CD4-positive, alpha-beta T cell (primary cell): ENCODE measurements at regions not wholly inside any gene's neighbourhood (a gene's known extent, or its start where the extent isn't known, plus 50 kb on each side); places are given as distances from the start of the nearest gene placed in this dataset.

ENCODE experiments used
- ATAC-seq: fragments of 200-7000 bp; cut with Tn5 transposase; one replicate; pipeline ENCODE4 v1.10.0; 2022; ENCODE audit warnings: mild to moderate bottlenecking; ENCODE audit not compliant: poor library complexity
- CTCF ChIA-PET: fragments of 350-600 bp; sonication (Branson Sonifier 250); formaldehyde crosslinking; loops from one replicate; lab custom pipeline; 2021; ENCODE audit warnings: antibody characterized with exemption, inconsistent platforms; lab: Charles Lee
- POLR2A ChIA-PET: fragments of 350-600 bp; sonication (Branson Sonifier 250); formaldehyde crosslinking; loops from one replicate; lab custom pipeline; 2021; ENCODE audit warnings: antibody characterized with exemption, inconsistent platforms; lab: Charles Lee
- DNase-seq, 14 experiments: peaks; one replicate each; pipeline ENCODE4 v3.0.0-alpha.2; 2013 to 2020; ENCODE audit warnings: mixed read lengths in 2 of 14
- H3K27ac ChIP-seq, 2 donors: one replicate each; pipeline versions ENCODE4 v1.5.1 to v1.7.0; 2013; ENCODE audit warnings: low read length in 2 of 2, low read depth in 1 of 2, mild to moderate bottlenecking in 1 of 2
- H3K27me3 ChIP-seq, 2 experiments: 1 replicate in 1 of 2; 2 replicates in 1 of 2; pipeline versions ENCODE4 v1.6.1 to v1.7.0; 2013; ENCODE audit warnings: low read length in 2 of 2, control low read depth in 1 of 2, mild to moderate bottlenecking in 1 of 2, moderate library complexity in 1 of 2; ENCODE audit not compliant: insufficient read depth in 2 of 2, control insufficient read depth in 1 of 2
- H3K36me3 ChIP-seq: one replicate; pipeline ENCODE4 v1.6.1; 2013; ENCODE audit warnings: low read length, control low read depth; ENCODE audit not compliant: insufficient read depth
- H3K4me1 ChIP-seq: one replicate; pipeline ENCODE4 v1.6.1; 2013; ENCODE audit warnings: low read length, control low read depth; ENCODE audit not compliant: insufficient read depth
- H3K4me3 ChIP-seq: one replicate; pipeline ENCODE4 v1.5.1; 2013; ENCODE audit warnings: mild to moderate bottlenecking, low read length, moderate library complexity
- H3K9me3 ChIP-seq, 2 experiments: 1 replicate in 1 of 2; 2 replicates in 1 of 2; pipeline versions ENCODE4 v1.6.1 to v1.7.0; 2013; ENCODE audit warnings: low read length in 2 of 2, mild to moderate bottlenecking in 2 of 2, control low read depth in 1 of 2, moderate library complexity in 1 of 2; ENCODE audit not compliant: control insufficient read depth in 1 of 2, insufficient read depth in 1 of 2
- H3K27ac Mint-ChIP-seq: one replicate; pipeline ENCODE4 v1.8.0; 2020; ENCODE audit warnings: mixed read lengths
- H3K27me3 Mint-ChIP-seq: one replicate; pipeline ENCODE4 v1.8.0; 2021; ENCODE audit warnings: mixed read lengths
- H3K36me3 Mint-ChIP-seq: one replicate; pipeline ENCODE4 v1.8.0; 2021; ENCODE audit warnings: low read depth, mixed read lengths
- H3K4me1 Mint-ChIP-seq: one replicate; pipeline ENCODE4 v1.8.0; 2021; ENCODE audit warnings: low read depth, mixed read lengths
- H3K4me3 Mint-ChIP-seq: one replicate; pipeline ENCODE4 v1.8.0; 2020; ENCODE audit warnings: mild to moderate bottlenecking, mixed read lengths
- H3K9me3 Mint-ChIP-seq: one replicate; pipeline ENCODE4 v1.8.0; 2020; ENCODE audit warnings: mixed read lengths
- intact Hi-C, 2 experiments: fragments of 100-400 bp; cut with DNase I in 1 of 2; cut with micrococcal nuclease in 1 of 2; formaldehyde crosslinking; loops; one replicate each; pipeline versions ENCODE4 v1.15.1 to v1.9.0; 2023 to 2025; cut with DNase I, micrococcal nuclease
- TF ChIP-seq, protein P1 (sequence below): fragments of 200-600 bp; IDR thresholded peaks from one replicate; pipeline ENCODE4 v1.8.0; 2022; ENCODE audit warnings: antibody characterized with exemption, mild to moderate bottlenecking

GRCh38 chr18:26778054-26778393 lies 87.5 kb downstream of the AQP4 start:
- no peaks in the 10 kb centered on the region for H3K36me3 ChIP-seq
- H3K27ac ChIP-seq, result no peak overlapping the region
- intact Hi-C loops, result no loop called here
- ChIA-PET CTCF (no interaction called here), POLR2A (no interaction called here)
- DNase-seq (no peak), ATAC-seq (no peak)
- peaks cover 0 to 4% of the 10 kb centered on the region in 2 experiments for H3K27me3 ChIP-seq
- no peak overlapping the region for H3K4me3 ChIP-seq
- H3K9me3 ChIP-seq, result no peaks in the 10 kb centered on the region
- H3K27me3 Mint-ChIP-seq, result peaks cover 4% of the 10 kb centered on the region
- H3K9me3 Mint-ChIP-seq, result no peaks in the 10 kb centered on the region
- TF ChIP-seq, protein P1, sequence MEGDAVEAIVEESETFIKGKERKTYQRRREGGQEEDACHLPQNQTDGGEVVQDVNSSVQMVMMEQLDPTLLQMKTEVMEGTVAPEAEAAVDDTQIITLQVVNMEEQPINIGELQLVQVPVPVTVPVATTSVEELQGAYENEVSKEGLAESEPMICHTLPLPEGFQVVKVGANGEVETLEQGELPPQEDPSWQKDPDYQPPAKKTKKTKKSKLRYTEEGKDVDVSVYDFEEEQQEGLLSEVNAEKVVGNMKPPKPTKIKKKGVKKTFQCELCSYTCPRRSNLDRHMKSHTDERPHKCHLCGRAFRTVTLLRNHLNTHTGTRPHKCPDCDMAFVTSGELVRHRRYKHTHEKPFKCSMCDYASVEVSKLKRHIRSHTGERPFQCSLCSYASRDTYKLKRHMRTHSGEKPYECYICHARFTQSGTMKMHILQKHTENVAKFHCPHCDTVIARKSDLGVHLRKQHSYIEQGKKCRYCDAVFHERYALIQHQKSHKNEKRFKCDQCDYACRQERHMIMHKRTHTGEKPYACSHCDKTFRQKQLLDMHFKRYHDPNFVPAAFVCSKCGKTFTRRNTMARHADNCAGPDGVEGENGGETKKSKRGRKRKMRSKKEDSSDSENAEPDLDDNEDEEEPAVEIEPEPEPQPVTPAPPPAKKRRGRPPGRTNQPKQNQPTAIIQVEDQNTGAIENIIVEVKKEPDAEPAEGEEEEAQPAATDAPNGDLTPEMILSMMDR, result no peak
- no peaks in the 10 kb centered on the region for H3K4me1 ChIP-seq
- no peaks in the 10 kb centered on the region for H3K36me3 Mint-ChIP-seq
- H3K4me3 Mint-ChIP-seq, result no peak overlapping the region
- no peaks in the 10 kb centered on the region for H3K4me1 Mint-ChIP-seq
- H3K27ac Mint-ChIP-seq, result no peak overlapping the region

DNA sequence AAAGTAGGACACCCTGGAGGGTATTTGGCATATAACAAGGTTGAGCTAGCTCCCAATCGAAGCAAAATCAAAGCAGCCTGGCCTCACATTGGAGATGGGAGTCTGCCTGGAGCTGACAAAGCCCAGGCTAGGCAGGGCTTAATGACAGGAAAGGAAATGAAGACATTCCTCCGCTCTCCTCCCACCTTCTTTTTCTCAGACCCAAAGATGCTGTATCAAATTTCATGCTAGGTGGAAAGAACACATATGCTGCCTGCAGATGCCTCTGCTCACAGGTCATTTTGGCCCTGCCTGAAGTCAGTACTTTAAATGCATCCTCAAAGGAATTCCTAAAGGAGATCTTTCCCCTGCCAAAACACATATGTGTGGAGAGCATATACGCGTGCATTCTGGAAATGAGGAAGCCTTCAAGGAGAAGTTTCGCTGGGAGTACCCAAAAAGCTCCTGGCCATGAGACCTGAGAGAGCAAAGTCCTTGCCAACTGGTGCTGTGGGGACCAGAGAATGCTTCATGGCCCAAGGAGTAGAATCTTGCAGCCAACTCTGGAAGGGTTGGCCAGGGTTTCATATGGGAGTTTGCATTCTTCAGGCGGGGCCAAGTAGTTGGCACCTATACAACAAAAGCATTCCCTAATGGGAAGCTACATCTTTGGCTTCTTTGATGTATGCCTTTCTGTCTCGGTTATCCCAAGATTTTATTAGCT lies 88.0 kb downstream of the AQP4 start:
- intact Hi-C loops, result no loop called here
- H3K4me3 ChIP-seq, result no peak overlapping the region
- H3K27ac Mint-ChIP-seq, result no peak overlapping the region

DNA sequence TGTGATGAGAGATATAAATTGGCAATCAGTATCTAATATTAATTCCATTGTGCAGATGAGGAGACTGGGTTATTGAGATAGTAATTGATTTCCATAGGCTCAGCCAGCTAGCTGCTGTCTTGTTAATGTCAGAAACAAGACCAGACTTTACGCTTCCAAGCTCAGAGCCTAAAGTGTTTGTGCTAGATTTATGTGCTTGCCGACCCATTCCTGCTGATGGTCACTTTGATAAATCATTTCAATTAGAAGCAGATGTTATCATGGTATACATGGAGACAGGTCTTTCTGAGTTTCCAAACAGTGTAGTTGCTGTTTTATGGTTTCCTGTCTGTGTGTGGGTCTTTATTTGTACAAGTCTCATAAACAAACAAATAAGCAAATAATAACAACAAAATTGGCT lies 92.8 kb downstream of the AQP4 start:
- H3K9me3 Mint-ChIP-seq, result peaks cover 3% of the 10 kb centered on the region
- no peak overlapping the region for H3K4me3 ChIP-seq
- no peak overlapping the region for H3K27ac ChIP-seq
- CTCF ChIA-PET, result no interaction called here
- TF ChIP-seq, protein P1, result no peak
- H3K27me3 ChIP-seq, result peaks cover 0 to 4% of the 10 kb centered on the region in 2 experiments
- no peaks in the 10 kb centered on the region for H3K27me3 Mint-ChIP-seq
- H3K9me3 ChIP-seq, result no peaks in the 10 kb centered on the region
- H3K36me3 ChIP-seq, result no peaks in the 10 kb centered on the region
- no peaks in the 10 kb centered on the region for H3K4me1 Mint-ChIP-seq
- no peaks in the 10 kb centered on the region for H3K4me1 ChIP-seq
- ATAC-seq (no peak), DNase-seq (no peak)
- H3K27ac Mint-ChIP-seq, result no peak overlapping the region
- intact Hi-C loops, result no loop called here
- H3K4me3 Mint-ChIP-seq, result no peak overlapping the region
- POLR2A ChIA-PET, result no interaction called here
- no peaks in the 10 kb centered on the region for H3K36me3 Mint-ChIP-seq

More for the DNA sequence above, 88.0 kb downstream of the AQP4 start:
- CTCF ChIA-PET, result no interaction called here
- TF ChIP-seq, protein P1, result no peak
- H3K4me1 Mint-ChIP-seq, result no peaks in the 10 kb centered on the region
- Histone ChIP-seq H3K4me1 (no peaks in the 10 kb centered on the region), H3K27ac (no peak overlapping the region), H3K27me3 (peaks cover 0 to 4% of the 10 kb centered on the region in 2 experiments), H3K9me3 (no peaks in the 10 kb centered on the region), H3K36me3 (no peaks in the 10 kb centered on the region)
- POLR2A ChIA-PET, result no interaction called here
- no peak for DNase-seq
- H3K9me3 Mint-ChIP-seq, result no peaks in the 10 kb centered on the region
- H3K4me3 Mint-ChIP-seq, result no peak overlapping the region
- ATAC-seq, result no peak
- no peaks in the 10 kb centered on the region for H3K36me3 Mint-ChIP-seq
- H3K27me3 Mint-ChIP-seq, result peaks cover 4% of the 10 kb centered on the region
